H1 (cell line): ENCODE measurements at regions not wholly inside any gene's neighbourhood (a gene's known extent, or its start where the extent isn't known, plus 50 kb on each side); places are given as distances from the start of the nearest gene placed in this dataset.

Source experiments
- GABPA ChIP-seq: IDR thresholded peaks from 2 replicates; pipeline ENCODE4 v1.6.1; 2011; ENCODE audit warnings: mild to moderate bottlenecking, low read length, moderate library complexity, borderline replicate concordance; ENCODE audit not compliant: insufficient read depth
- GTF2F1 ChIP-seq: IDR thresholded peaks from 2 replicates; pipeline ENCODE4 v1.6.1; 2012; ENCODE audit warnings: low read depth, low read length, improper control_type of control experiment, borderline replicate concordance
- SP1 ChIP-seq: IDR thresholded peaks from 2 replicates; pipeline ENCODE4 v1.6.1; 2011; ENCODE audit warnings: low read depth, low read length
- SUZ12 ChIP-seq: fragments of 200-600 bp; sonication (generic); IDR thresholded peaks from 2 replicates; pipeline ENCODE4 v1.6.1; 2012; ENCODE audit warnings: mild to moderate bottlenecking, inconsistent platforms, low read length, moderate library complexity, mixed read lengths
- TAF1 ChIP-seq: IDR thresholded peaks from 2 replicates; pipeline ENCODE4 v1.6.1; 2011; ENCODE audit warnings: mild to moderate bottlenecking, low read depth, low read length

GRCh38 chr2:17373041-17373440 lies 145.2 kb downstream of the RAD51AP2 start (continued):
- no peak for TF ChIP-seq SP1
- TF ChIP-seq SUZ12 = no peak
- no peak for TF ChIP-seq GABPA
- no peak for TF ChIP-seq GTF2F1
- TF ChIP-seq TAF1 = no peak
- TF ChIP-seq, all 59 proteins: peak for 0
